ENCODE measurements at regions not wholly inside any gene's neighbourhood (a gene's known extent, or its start where the extent isn't known, plus 50 kb on each side); places are given as distances from the start of the nearest gene placed in this dataset.

DNA sequence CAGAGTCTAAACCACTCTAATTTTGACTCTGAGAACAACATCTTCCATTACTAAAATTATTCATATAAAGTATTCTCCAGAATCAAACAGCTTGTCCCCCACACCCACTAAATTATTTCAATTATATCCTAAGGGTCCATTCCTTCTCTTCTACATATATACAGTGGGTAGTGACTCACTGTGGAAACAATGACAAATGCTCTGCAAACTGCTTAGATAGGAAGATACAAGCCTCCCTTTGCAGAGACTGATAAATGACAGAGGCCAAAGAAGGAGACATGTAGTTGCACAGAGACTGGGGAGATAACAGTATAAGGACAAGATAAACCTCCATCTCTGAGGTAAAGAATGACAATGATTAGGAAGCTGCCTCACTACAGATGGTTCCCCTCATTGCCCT, 1087.4 kb downstream of the AGBL1 start:
- DNase-seq (ENCODE audit: low spot score), result no peak
- CTCF ChIA-PET, result no interaction called here
- POLR2A ChIA-PET (ENCODE audit: low non-redundant PET), result no interaction called here

GRCh38 chr15:87155771-87156170, 1076.1 kb downstream of the AGBL1 start:
- H3K4me3 ChIP-seq (ENCODE audit: low read depth, low read length, poor library complexity, severe bottlenecking), result no peak overlapping the region
- DNase-seq (ENCODE audit: low spot score), result no peak
- H3K4me1 ChIP-seq (ENCODE audit: insufficient read depth, low read length, poor library complexity, severe bottlenecking), result no peaks in the 10 kb centered on the region
- H3K9me3 ChIP-seq (ENCODE audit: low read depth, low read length, poor library complexity, severe bottlenecking), result peaks cover 39% of the 10 kb centered on the region
- BruUV-seq (replicated peaks), result no TSS peak
- intact Hi-C loops (cut with micrococcal nuclease; ENCODE audit: unreplicated experiment), result no loop called here
- no peak for TF ChIP-seq EZH2 (IDR thresholded peaks at IDR 0.05; ENCODE audit: borderline replicate concordance, low read depth, low read length, poor library complexity, severe bottlenecking)
- TF ChIP-seq CTCF (conservative IDR thresholded peaks at IDR 0.05; ENCODE audit: low read depth, low read length), result no peak
- no peaks in the 10 kb centered on the region for H3K36me3 ChIP-seq (ENCODE audit: insufficient read depth, low read length, poor library complexity, severe bottlenecking)
- ChIA-PET POLR2A (ENCODE audit: low non-redundant PET) (no interaction called here), CTCF (no interaction called here)
- H3K27me3 ChIP-seq (replicated peaks; ENCODE audit: insufficient read depth, low read depth, low read length, poor library complexity), result no peaks in the 10 kb centered on the region
- H3K27ac ChIP-seq (ENCODE audit: low read depth, low read length, poor library complexity, severe bottlenecking), result no peak overlapping the region

More for the DNA sequence above, 1087.4 kb downstream of the AGBL1 start:
- Histone ChIP-seq H3K27me3 (replicated peaks; ENCODE audit: insufficient read depth, low read depth, low read length, poor library complexity) (no peaks in the 10 kb centered on the region), H3K36me3 (ENCODE audit: insufficient read depth, low read length, poor library complexity, severe bottlenecking) (no peaks in the 10 kb centered on the region), H3K27ac (ENCODE audit: low read depth, low read length, poor library complexity, severe bottlenecking) (no peak overlapping the region), H3K4me3 (ENCODE audit: low read depth, low read length, poor library complexity, severe bottlenecking) (no peak overlapping the region), H3K9me3 (ENCODE audit: low read depth, low read length, poor library complexity, severe bottlenecking) (peaks cover 47% of the 10 kb centered on the region), H3K4me1 (ENCODE audit: insufficient read depth, low read length, poor library complexity, severe bottlenecking) (no peaks in the 10 kb centered on the region)
- intact Hi-C loops (cut with micrococcal nuclease; ENCODE audit: unreplicated experiment), result no loop called here
- no TSS peak for BruUV-seq (replicated peaks)
- TF ChIP-seq CTCF (conservative IDR thresholded peaks at IDR 0.05; ENCODE audit: low read depth, low read length), result no peak
- no peak for TF ChIP-seq EZH2 (IDR thresholded peaks at IDR 0.05; ENCODE audit: borderline replicate concordance, low read depth, low read length, poor library complexity, severe bottlenecking)

GRCh38 chr15:87154761-87155160, 1075.1 kb downstream of the AGBL1 start:
- H3K4me1 ChIP-seq (ENCODE audit: insufficient read depth, low read length, poor library complexity, severe bottlenecking), result no peaks in the 10 kb centered on the region
- ChIA-PET POLR2A (ENCODE audit: low non-redundant PET) (no interaction called here), CTCF (no interaction called here)
- no peak overlapping the region for H3K27ac ChIP-seq (ENCODE audit: low read depth, low read length, poor library complexity, severe bottlenecking)
- DNase-seq (ENCODE audit: low spot score), result no peak
- H3K4me3 ChIP-seq (ENCODE audit: low read depth, low read length, poor library complexity, severe bottlenecking), result no peak overlapping the region
- BruUV-seq (replicated peaks), result no TSS peak
- no peaks in the 10 kb centered on the region for H3K36me3 ChIP-seq (ENCODE audit: insufficient read depth, low read length, poor library complexity, severe bottlenecking)
- peaks cover 33% of the 10 kb centered on the region for H3K9me3 ChIP-seq (ENCODE audit: low read depth, low read length, poor library complexity, severe bottlenecking)
- H3K27me3 ChIP-seq (replicated peaks; ENCODE audit: insufficient read depth, low read depth, low read length, poor library complexity), result no peaks in the 10 kb centered on the region
- TF ChIP-seq EZH2 (IDR thresholded peaks at IDR 0.05; ENCODE audit: borderline replicate concordance, low read depth, low read length, poor library complexity, severe bottlenecking), result no peak
- TF ChIP-seq CTCF (conservative IDR thresholded peaks at IDR 0.05; ENCODE audit: low read depth, low read length), result no peak
- intact Hi-C loops (cut with micrococcal nuclease; ENCODE audit: unreplicated experiment), result no loop called here

All from A673 (cell line).